SU-DHL-6 (cell line): ENCODE measurements at regions not wholly inside any gene's neighbourhood (a gene's known extent, or its start where the extent isn't known, plus 50 kb on each side); places are given as distances from the start of the nearest gene placed in this dataset.

ENCODE experiments used
- CTCF ChIP-seq: fragments of 200-600 bp; sonication (generic); IDR thresholded peaks from one replicate; pipeline ENCODE4 v1.5.1; 2017; ENCODE audit warnings: antibody characterized with exemption, mild to moderate bottlenecking, low read length, moderate library complexity; ENCODE audit not compliant: insufficient read depth, poor library complexity, severe bottlenecking
- EZH2phosphoT487 ChIP-seq: fragments of 200-600 bp; sonication (generic), shearing (Covaris generic); conservative IDR thresholded peaks from 2 replicates; pipeline ENCODE4 v1.6.1; 2018; ENCODE audit warnings: mild to moderate bottlenecking, antibody characterized with exemption, low read length, moderate library complexity, mixed read lengths

GRCh38 chr6:132972971-132973370 lies 158.6 kb downstream of the RPS12 start:
- no peak for TF ChIP-seq EZH2phosphoT487
- no peak for TF ChIP-seq CTCF
